H1 (cell line): ENCODE measurements at regions not wholly inside any gene's neighbourhood (a gene's known extent, or its start where the extent isn't known, plus 50 kb on each side); places are given as distances from the start of the nearest gene placed in this dataset.

ENCODE experiments used
- CTCF ChIA-PET: fragments of 300-600 bp; sonication (Branson Sonifier 250); formaldehyde crosslinking; loops from one replicate; lab custom pipeline; 2021; ENCODE audit not compliant: partially characterized antibody; lab: Charles Lee
- POLR2A ChIA-PET: fragments of 300-600 bp; sonication (Branson Sonifier 250); formaldehyde crosslinking; loops from one replicate; lab custom pipeline; 2021; ENCODE audit warnings: inconsistent platforms; ENCODE audit not compliant: partially characterized antibody; lab: Charles Lee
- DNase-seq, 2 experiments: peaks; one replicate each; pipeline versions ENCODE4 v3.0.0 to v3.0.0-alpha.2; 2010 to 2022; ENCODE audit warnings: low spot score in 2 of 2, low read depth in 1 of 2, mixed read lengths in 1 of 2
- FAIRE-seq: peaks from 2 replicates; lab custom pipeline; 2011; peaks lifted over from hg19 to GRCh38; lab: Jason Lieb, UNC
- H2AFZ ChIP-seq: 2 replicates; pipeline ENCODE4 v1.8.1; 2012; ENCODE audit warnings: low read length, inconsistent platforms
- H2AK5ac ChIP-seq: 2 replicates; pipeline ENCODE4 v1.6.1; 2013; ENCODE audit warnings: low read depth, low read length
- H2BK120ac ChIP-seq: replicated peaks from 2 replicates; pipeline ENCODE3; 2013; ENCODE audit warnings: low read depth, low read length, inconsistent platforms
- H2BK12ac ChIP-seq: 2 replicates; pipeline ENCODE4 v1.6.1; 2013; ENCODE audit warnings: low read depth, low read length
- H2BK15ac ChIP-seq: 2 replicates; pipeline ENCODE4 v1.6.1; 2013; ENCODE audit warnings: low read length
- H2BK20ac ChIP-seq: 2 replicates; pipeline ENCODE4 v1.6.1; 2013; ENCODE audit warnings: low read length
- H2BK5ac ChIP-seq: 2 replicates; pipeline ENCODE4 v1.6.1; 2013; ENCODE audit warnings: low read depth, low read length
- H3K14ac ChIP-seq: 2 replicates; pipeline ENCODE4 v1.6.1; 2013; ENCODE audit warnings: inconsistent platforms; ENCODE audit not compliant: insufficient read length
- H3K18ac ChIP-seq: 2 replicates; pipeline ENCODE4 v1.6.1; 2013; ENCODE audit warnings: low read length; ENCODE audit errors: extremely low read depth
- H3K23ac ChIP-seq: 2 replicates; pipeline ENCODE4 v1.6.1; 2013; ENCODE audit warnings: inconsistent platforms; ENCODE audit not compliant: insufficient read length
- H3K23me2 ChIP-seq: 2 replicates; pipeline ENCODE4 v1.6.1; 2013; ENCODE audit warnings: low read depth, low read length
- H3K27ac ChIP-seq: 2 replicates; pipeline ENCODE4 v1.6.1; 2011; ENCODE audit warnings: low read depth, low read length, inconsistent platforms
- H3K27me3 ChIP-seq, 4 experiments: replicated peaks in 1 of 4; 1 replicate in 1 of 4; 2 replicates in 3 of 4; pipeline versions ENCODE4 v1.6.1 to v1.8.1; 2011 to 2013; ENCODE audit warnings: low read length in 3 of 4, mild to moderate bottlenecking in 3 of 4, inconsistent platforms in 2 of 4, mixed read lengths in 2 of 4, moderate library complexity in 1 of 4; ENCODE audit not compliant: control insufficient read depth in 3 of 4, insufficient read depth in 3 of 4; ENCODE audit errors: extremely low read depth in 1 of 4
- H3K36me3 ChIP-seq, 4 experiments: 2 replicates each; pipeline versions ENCODE4 v1.6.1 to v1.8.1; 2011 to 2013; ENCODE audit warnings: mild to moderate bottlenecking in 4 of 4, low read length in 3 of 4, moderate library complexity in 2 of 4, control low read depth in 1 of 4, inconsistent platforms in 1 of 4; ENCODE audit not compliant: insufficient read depth in 4 of 4, control insufficient read depth in 2 of 4
- H3K4ac ChIP-seq: replicated peaks from 2 replicates; pipeline ENCODE3; 2013; ENCODE audit warnings: low read length, low read depth, mixed read lengths, inconsistent platforms; ENCODE audit not compliant: insufficient read length
- H3K4me1 ChIP-seq, 4 experiments: replicated peaks in 1 of 4; 1 replicate in 1 of 4; 2 replicates in 3 of 4; pipeline versions ENCODE4 v1.6.1 to v1.8.1; 2011 to 2013; ENCODE audit warnings: low read length in 3 of 4, inconsistent platforms in 2 of 4, mixed read lengths in 1 of 4; ENCODE audit not compliant: insufficient read depth in 4 of 4, control insufficient read depth in 3 of 4
- H3K4me2 ChIP-seq, 2 experiments: 2 replicates each; pipeline versions ENCODE4 v1.6.1 to v1.8.1; 2011 to 2013; ENCODE audit warnings: low read depth in 2 of 2, low read length in 2 of 2, control low read depth in 1 of 2, inconsistent platforms in 1 of 2, mild to moderate bottlenecking in 1 of 2; ENCODE audit not compliant: insufficient read depth in 1 of 2
- H3K4me3 ChIP-seq, 4 experiments: fragments of 200-600, 300-600 bp in 1 of 4; sonication (generic), shearing (Covaris generic), sonication (Bioruptor Twin) in 1 of 4; 2 replicates each; pipeline versions ENCODE4 v1.5.1 to v1.8.1; 2011 to 2016; ENCODE audit warnings: low read length in 4 of 4, low read depth in 3 of 4, control low read depth in 2 of 4, inconsistent platforms in 2 of 4, mild to moderate bottlenecking in 2 of 4, mixed read lengths in 1 of 4, moderate library complexity in 1 of 4; ENCODE audit not compliant: insufficient read depth in 2 of 4; ENCODE audit errors: extremely low read depth in 1 of 4
- H3K56ac ChIP-seq: replicated peaks from 2 replicates; pipeline ENCODE3; 2013; ENCODE audit warnings: low read depth, mild to moderate bottlenecking, mixed read lengths, low read length, inconsistent platforms; ENCODE audit not compliant: insufficient read length
- H3K79me1 ChIP-seq: 2 replicates; pipeline ENCODE4 v1.6.1; 2013; ENCODE audit warnings: low read depth, low read length, control low read depth
- H3K79me2 ChIP-seq, 2 experiments: 2 replicates each; pipeline versions ENCODE4 v1.6.1 to v1.8.1; 2012 to 2013; ENCODE audit warnings: low read length in 2 of 2, mild to moderate bottlenecking in 2 of 2, inconsistent platforms in 1 of 2; ENCODE audit not compliant: insufficient read depth in 2 of 2, control insufficient read depth in 1 of 2
- H3K9ac ChIP-seq, 4 experiments: replicated peaks in 1 of 4; 1 replicate in 1 of 4; 2 replicates in 3 of 4; pipeline versions ENCODE4 v1.6.1 to v1.8.1; 2011 to 2013; ENCODE audit warnings: low read depth in 3 of 4, low read length in 3 of 4, control low read depth in 2 of 4, mild to moderate bottlenecking in 2 of 4, moderate library complexity in 2 of 4, inconsistent platforms in 1 of 4; ENCODE audit errors: extremely low read depth in 1 of 4
- H3K9me3 ChIP-seq, 2 experiments: 2 replicates each; pipeline versions ENCODE4 v1.6.1 to v1.8.1; 2012 to 2013; ENCODE audit warnings: mild to moderate bottlenecking in 2 of 2, moderate library complexity in 2 of 2, control low read depth in 1 of 2, inconsistent platforms in 1 of 2, low read depth in 1 of 2, low read length in 1 of 2, mixed read lengths in 1 of 2; ENCODE audit not compliant: insufficient read depth in 2 of 2
- H4K20me1 ChIP-seq, 2 experiments: replicated peaks in 1 of 2; 2 replicates each; pipeline versions ENCODE3 to v1.8.1; 2011 to 2013; ENCODE audit warnings: inconsistent platforms in 2 of 2, low read length in 2 of 2, mild to moderate bottlenecking in 1 of 2; ENCODE audit not compliant: insufficient read depth in 2 of 2, control insufficient read depth in 1 of 2
- H4K5ac ChIP-seq: 2 replicates; pipeline ENCODE4 v1.6.1; 2013; ENCODE audit warnings: low read length, low read depth, mixed read lengths, inconsistent platforms; ENCODE audit not compliant: insufficient read length
- H4K8ac ChIP-seq: 2 replicates; pipeline ENCODE4 v1.8.0; 2013; ENCODE audit warnings: mild to moderate bottlenecking, moderate library complexity, low read length, inconsistent platforms; ENCODE audit not compliant: insufficient read depth; ENCODE audit errors: extremely low read depth
- H4K91ac ChIP-seq: replicated peaks from 2 replicates; pipeline ENCODE3; 2013; ENCODE audit warnings: low read length, mixed read lengths, inconsistent platforms; ENCODE audit not compliant: insufficient read length
- CBX5 ChIP-seq: fragments of 300-800, 300-1000 bp; sonication (generic); IDR thresholded peaks from 2 replicates; pipeline ENCODE4 v1.7.1; 2016; ENCODE audit warnings: antibody characterized with exemption, low read length, low read depth
- CEBPB ChIP-seq: IDR thresholded peaks from 2 replicates; pipeline ENCODE4 v1.6.1; 2012; ENCODE audit warnings: low read depth, low read length
- CHD2 ChIP-seq: IDR thresholded peaks from 2 replicates; pipeline ENCODE4 v1.6.1; 2012; ENCODE audit warnings: low read length, improper control_type of control experiment
- E2F6 ChIP-seq: IDR thresholded peaks from 2 replicates; pipeline ENCODE4 v1.6.1; 2012; ENCODE audit warnings: inconsistent platforms
- EGR1 ChIP-seq: IDR thresholded peaks from 2 replicates; pipeline ENCODE4 v1.6.1; 2011; ENCODE audit warnings: low read depth, low read length, borderline replicate concordance
- EP300 ChIP-seq, 2 experiments: IDR thresholded peaks; 1 replicate in 1 of 2; 2 replicates in 1 of 2; pipeline ENCODE4 v1.6.1; 2011 to 2012; ENCODE audit warnings: low read depth in 2 of 2, low read length in 2 of 2, mild to moderate bottlenecking in 2 of 2, borderline replicate concordance in 1 of 2, inconsistent platforms in 1 of 2, moderate library complexity in 1 of 2
- FOSL1 ChIP-seq: IDR thresholded peaks from 2 replicates; pipeline ENCODE4 v1.6.1; 2011; ENCODE audit warnings: mild to moderate bottlenecking, low read depth, low read length, moderate library complexity; ENCODE audit not compliant: insufficient read depth
- GTF2F1 ChIP-seq: IDR thresholded peaks from 2 replicates; pipeline ENCODE4 v1.6.1; 2012; ENCODE audit warnings: low read depth, low read length, improper control_type of control experiment, borderline replicate concordance
- HDAC2 ChIP-seq, 2 experiments: fragments of 300-600 bp in 1 of 2; sonication (generic) in 1 of 2; IDR thresholded peaks; 2 replicates each; pipeline ENCODE4 v1.6.1; 2011 to 2012; ENCODE audit warnings: low read depth in 2 of 2, low read length in 2 of 2, mild to moderate bottlenecking in 2 of 2, moderate library complexity in 2 of 2, borderline replicate concordance in 1 of 2, inconsistent platforms in 1 of 2
- YY1 ChIP-seq: IDR thresholded peaks from 2 replicates; pipeline ENCODE4 v1.6.1; 2011; ENCODE audit warnings: low read depth, mild to moderate bottlenecking, low read length
- WGBS, 2 experiments: shearing (Covaris generic) in 1 of 2; methylation state at CpG; one replicate each; pipeline versions ENCODE4 v1.1.6 to v1.1.7; 2013 to 2015; ENCODE audit warnings: low lambda C conversion rate in 2 of 2, mixed read lengths in 2 of 2, inconsistent platforms in 1 of 2, low coverage in 1 of 2, missing lambda C conversion rate in 1 of 2; ENCODE audit not compliant: insufficient replicate concordance in 2 of 2, insufficient coverage in 1 of 2, insufficient read length in 1 of 2; ENCODE audit errors: extremely low coverage in 1 of 2, missing lambda C conversion rate in 1 of 2; 5-methylcytosine and 5-hydroxymethylcytosine counted together
- TF ChIP-seq, protein P1 (sequence below): IDR thresholded peaks from 2 replicates; pipeline ENCODE4 v1.6.1; 2011; ENCODE audit warnings: low read depth, mild to moderate bottlenecking, low read length; ENCODE audit not compliant: insufficient read depth

- Histone ChIP-seq H2BK15ac (no peak overlapping the region), H3K23me2 (no peaks in the 10 kb centered on the region), H3K14ac (no peak overlapping the region), H3K9me3 (no peaks in the 10 kb centered on the region), H2BK20ac (no peak overlapping the region), H2BK12ac (no peak overlapping the region), H3K79me2 (peaks cover 0 to 82% of the 10 kb centered on the region in 2 experiments; a peak in 3 of 4 replicates), H3K79me1 (no peaks in the 10 kb centered on the region; the same call in 1 of the 2 replicates), H4K8ac (no peak overlapping the region), H3K36me3 (no peaks in the 10 kb centered on the region), H2AFZ (no peak overlapping the region), H3K56ac (no peak overlapping the region), H3K9ac (no peak overlapping the region), H4K5ac (no peak overlapping the region), H3K27ac (no peak overlapping the region), H3K23ac (no peak overlapping the region), H3K18ac (no peak overlapping the region), H2BK120ac (no peak overlapping the region), H2AK5ac (no peak overlapping the region), H4K91ac (no peak overlapping the region), H3K4me1 (peaks cover 3 to 18% (median 13%) of the 10 kb centered on the region in 4 experiments), H3K4me3 (no peak overlapping the region), H2BK5ac (no peak overlapping the region), H3K27me3 (no peaks in the 10 kb centered on the region), H3K4me2 (no peak overlapping the region), H3K4ac (no peak overlapping the region), H4K20me1 (no peaks in the 10 kb centered on the region)
- WGBS, 2 experiments = 84% methylated on average over 6 of the region's 6 CpGs; no CpG with 5 or more reads in 1 of the 2 experiments
- CTCF ChIA-PET = interaction anchor here (0.7 kb wide), 1 partner anchor 158 kb away, joined by 3 read pairs; no protein-coding TSS in a partner anchor
- no peak for DNase-seq
- POLR2A ChIA-PET = no interaction called here
- FAIRE-seq = no peak
- TF ChIP-seq YY1 (no peak), GTF2F1 (no peak), EGR1 (no peak), CEBPB (no peak), FOSL1 (no peak), E2F6 (no peak), EP300 (IDR thresholded peaks at IDR 0.05; ENCODE audit: borderline replicate concordance in 1 of 2, low read depth in 2 of 2, low read length in 2 of 2) (no peak), CBX5 (no peak), HDAC2 (IDR thresholded peaks at IDR 0.05; ENCODE audit: borderline replicate concordance in 1 of 2, low read depth in 2 of 2, low read length in 2 of 2) (no peak), CHD2 (no peak)
- TF ChIP-seq, protein P1, sequence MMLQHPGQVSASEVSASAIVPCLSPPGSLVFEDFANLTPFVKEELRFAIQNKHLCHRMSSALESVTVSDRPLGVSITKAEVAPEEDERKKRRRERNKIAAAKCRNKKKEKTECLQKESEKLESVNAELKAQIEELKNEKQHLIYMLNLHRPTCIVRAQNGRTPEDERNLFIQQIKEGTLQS = no peak
Measured at GRCh38 chr14:89544636-89545301, 127.7 kb upstream of the FOXN3 start.
